Inflammatory macrophage treated with lipopolysaccharide for 4 hours (primary cell): ENCODE measurements at regions not wholly inside any gene's neighbourhood (a gene's known extent, or its start where the extent isn't known, plus 50 kb on each side); places are given as distances from the start of the nearest gene placed in this dataset.
A peak's percentile ranks its signal among the peaks of the same experiment; 100 is the strongest.
"Not testable (repeated sequence)": the region's sequence is repeated elsewhere in the genome, so short reads cannot be mapped to it uniquely, and the experiment has no call there.

Experiments used
- DNase-seq: peaks from one replicate; pipeline ENCODE4 v3.0.0-alpha.2; 2020

DNA sequence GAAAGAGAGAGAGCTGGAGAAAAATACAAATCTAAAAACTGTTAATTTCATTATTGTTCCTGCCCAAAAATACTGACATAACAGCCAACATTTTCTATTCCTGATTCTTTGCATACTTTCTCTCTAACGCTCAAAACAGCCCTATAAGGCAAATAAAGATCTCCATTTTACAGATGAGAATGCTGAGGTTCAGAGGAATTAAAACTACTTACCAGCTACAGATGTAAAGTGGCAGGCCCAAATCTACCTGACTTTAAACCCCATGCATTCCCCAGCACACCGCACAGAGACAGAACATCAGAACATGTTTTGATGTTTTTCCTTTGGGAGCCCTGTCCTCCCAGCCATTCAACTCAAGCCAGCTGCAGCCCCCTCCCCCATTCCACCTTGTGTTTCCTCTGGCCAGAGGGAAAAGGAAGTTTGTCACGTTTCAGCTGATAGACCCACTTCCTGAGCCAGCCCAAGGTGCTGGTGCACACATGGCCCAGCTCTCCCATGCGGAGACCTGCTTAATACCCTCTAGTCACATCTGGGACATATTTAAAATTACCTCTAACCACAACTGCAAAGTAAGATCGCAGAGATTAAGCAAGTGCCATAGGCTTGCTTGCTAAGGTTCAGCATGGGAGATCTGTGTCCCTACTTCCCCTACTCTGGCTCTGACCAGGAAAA, 133.1 kb upstream of the NFIA start:
- no peak for DNase-seq

DNA sequence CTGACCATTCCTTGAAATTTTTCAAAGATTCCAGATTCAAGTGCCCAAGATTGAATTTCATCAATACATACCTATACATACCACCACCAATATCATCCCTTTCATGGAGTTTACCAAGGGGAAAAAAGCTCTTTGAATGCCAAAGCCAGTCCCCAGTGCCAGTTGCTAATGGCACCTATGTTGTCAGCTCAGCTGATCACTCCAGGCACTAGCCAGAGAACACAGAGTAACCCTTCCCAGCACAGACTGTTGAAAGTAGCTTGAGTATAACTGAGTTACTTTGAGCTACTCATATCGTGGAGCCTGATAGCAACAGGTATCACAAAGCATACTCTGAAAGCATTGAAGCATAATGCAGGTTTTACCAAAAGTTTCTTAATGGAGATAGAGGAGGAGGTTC, 133.9 kb upstream of the NFIA start:
- no peak for DNase-seq

DNA sequence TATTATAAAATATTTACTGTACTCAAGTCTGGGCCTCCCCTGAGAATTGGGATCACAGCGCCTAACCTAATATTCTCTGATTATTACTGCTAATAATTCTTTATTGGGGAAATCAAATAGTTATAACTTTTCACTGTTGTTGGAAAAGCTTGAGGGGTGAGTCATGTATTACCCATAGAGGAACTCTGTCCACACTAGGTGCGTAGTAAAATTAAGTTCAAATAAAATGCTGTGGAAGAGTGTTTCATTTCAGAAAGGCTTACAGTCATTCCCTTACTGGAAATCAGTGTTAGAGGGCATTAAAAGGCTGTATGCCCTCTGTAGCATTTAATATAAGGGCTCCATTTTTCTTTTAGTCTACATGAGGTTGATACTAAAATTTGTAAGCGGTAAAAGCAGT, 135.0 kb upstream of the NFIA start:
- DNase-seq, result no peak

DNA sequence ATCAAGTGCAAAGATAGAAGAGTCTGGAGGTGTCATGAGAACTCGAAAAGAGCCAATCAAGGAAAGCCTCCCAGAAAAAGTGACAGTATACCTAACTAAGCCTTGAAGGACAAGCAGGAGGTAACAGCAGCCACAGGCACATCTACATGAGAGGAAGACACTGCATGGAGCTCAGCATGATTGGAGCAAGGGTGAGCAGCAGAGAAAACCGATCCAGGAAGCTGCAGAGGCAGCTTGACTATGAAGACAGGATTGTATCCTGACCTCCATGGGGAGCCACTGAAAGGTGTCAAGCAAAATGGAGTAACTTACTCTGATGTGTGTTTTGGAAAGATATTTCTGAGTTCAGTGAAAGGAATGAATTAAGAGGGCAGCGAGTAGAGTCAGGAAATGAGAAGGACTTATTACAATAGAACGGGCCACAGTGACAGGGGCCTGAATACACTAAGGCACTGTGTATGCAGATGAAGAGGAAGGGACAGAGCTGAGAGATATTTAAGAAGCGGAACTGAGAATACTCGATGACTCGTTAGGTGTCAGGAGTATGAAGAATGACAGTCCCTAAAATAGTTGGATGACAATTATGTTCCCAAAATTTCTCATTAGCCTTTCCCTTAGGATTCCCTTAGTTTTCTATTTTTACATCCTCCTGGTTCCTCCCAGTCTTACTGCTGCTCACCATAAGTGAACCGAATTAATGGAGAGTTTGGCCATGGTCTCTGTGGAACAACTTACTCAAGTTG, 139.3 kb upstream of the NFIA start:
- DNase-seq, result peak; percentile 65

DNA sequence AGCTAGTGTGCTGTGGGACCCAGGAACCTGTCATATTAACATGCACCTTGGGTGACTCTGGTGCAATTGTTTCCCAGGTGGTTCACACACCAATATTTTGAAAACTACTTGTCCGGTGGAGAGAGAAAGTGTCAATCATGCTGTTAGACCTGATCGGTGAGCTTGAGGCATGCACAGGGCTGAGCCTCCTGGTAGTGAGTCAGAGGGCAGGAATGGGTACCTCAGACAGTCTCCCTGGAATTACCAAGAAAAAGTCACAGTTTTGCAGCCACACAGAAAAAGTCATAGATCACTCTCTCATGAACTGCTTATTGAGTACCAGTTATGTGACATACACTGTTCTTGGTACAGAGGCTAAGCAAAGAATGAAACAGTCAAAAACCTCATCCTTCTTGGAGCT, 140.1 kb upstream of the NFIA start:
- no peak for DNase-seq

DNA sequence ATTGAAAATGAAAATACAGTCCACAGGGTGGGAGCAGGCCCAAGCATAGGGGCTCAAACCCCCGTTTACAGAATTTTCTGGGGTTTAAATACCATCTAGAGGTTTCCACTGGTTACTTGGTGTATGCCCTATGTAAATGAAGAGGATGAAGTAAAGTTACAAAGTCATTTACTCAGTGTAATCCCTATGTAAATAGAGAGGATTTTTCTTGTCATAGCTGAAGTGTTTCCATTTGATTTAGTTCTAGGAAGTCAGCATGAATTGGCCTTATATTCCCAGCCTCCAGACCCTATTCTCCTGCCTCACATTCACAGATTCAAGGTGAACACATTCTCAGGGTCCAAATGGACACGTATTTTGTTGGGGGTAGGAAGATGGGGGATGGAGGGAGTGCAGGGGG, 141.7 kb upstream of the NFIA start:
- DNase-seq, result not testable (repeated sequence)

DNA sequence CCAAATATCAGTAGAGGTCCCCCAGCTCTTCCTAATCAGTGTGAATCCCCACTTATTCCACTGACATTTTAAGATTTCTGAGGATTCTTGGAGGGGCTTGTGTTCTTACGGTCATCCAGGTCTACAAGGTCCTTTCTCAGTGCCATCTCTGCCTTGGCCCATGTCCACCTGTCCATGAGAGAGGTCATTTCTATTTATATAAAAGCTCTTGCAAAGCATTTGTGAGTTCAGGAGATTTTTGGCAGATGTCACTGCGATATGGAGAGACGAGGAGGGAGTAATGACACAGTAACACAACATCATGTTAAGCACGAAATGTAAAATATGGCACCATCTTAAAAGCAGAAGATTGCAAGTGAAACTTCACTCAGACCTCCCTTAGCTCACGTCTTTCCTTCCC, 144.6 kb upstream of the NFIA start:
- no peak for DNase-seq

DNA sequence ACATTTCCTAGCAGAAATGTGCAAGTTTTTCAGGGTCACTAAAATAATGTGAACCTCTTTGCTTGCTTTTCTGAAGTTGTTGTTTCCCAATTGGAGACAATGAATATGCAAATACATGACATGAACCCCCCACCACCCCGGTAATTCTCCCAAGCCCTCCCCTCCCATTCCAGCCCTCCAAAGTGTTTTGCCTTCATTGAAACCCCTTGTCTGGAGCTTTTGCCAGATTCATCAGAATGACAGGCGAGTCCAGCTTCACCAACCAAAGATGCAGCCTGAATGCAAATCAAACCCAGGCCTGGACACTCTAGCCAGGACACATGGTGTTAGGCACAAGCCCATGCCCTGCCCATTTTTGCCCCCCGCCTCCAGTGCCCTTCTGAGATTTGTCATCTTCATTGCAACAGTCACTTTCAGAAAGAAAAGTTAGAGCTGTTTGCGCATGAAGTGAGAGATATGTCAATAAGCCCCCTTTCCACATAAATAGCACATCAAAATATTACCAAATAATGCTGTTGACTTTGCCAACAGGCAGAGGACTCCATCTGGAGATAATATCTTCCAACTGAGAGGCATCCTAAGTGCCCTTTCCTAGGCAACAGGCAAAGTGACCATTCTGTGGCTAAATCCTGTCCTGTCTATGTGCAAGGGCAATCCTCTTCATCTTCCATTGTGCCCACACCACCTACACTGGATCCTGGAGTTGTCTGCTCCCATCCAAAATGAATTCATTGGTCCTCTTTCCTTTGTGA, 145.6 kb upstream of the NFIA start:
- DNase-seq, result no peak

DNA sequence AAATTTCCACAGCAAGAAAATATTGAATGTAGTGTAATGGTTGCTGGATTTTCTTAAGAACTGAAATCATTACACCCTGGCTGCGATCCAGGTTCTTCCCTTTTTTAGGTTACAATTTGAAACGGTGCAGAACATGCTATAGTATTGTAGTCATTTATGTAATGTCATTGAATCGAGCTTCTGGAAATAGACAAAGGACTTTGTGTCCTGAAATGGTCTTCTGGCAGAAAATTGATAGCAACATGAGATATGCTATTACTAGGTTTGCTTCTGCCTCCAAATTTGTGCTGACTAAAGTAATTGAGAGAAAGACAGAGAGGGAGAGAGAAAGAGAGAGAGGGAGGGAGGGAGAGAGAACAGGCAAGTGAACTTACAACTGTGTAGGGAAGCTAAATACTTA, 146.2 kb upstream of the NFIA start:
- DNase-seq, result no peak

DNA sequence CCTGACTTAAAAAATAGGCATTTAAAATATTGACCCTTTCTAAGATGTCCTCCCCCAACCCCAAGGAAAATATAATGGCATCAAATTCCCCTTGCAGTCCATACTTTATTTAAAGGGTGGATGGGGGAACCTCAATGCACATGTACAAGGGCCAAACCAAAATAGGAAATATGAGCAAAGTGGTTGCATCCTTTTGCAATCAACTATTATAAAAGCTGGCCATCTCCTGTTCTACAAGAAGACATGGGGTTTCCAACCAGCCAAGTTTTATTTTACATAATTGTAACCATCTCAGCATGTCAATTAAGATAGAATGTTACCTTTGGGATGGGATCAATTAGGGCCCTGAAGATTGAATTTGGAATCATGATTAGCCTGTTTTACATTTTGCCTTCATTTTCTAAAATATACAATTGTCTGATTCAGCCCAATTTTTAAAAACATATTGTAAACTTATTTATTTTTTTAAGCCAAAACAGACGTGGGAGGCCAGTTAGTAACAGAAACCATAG, 146.7 kb upstream of the NFIA start:
- DNase-seq, result no peak

DNA sequence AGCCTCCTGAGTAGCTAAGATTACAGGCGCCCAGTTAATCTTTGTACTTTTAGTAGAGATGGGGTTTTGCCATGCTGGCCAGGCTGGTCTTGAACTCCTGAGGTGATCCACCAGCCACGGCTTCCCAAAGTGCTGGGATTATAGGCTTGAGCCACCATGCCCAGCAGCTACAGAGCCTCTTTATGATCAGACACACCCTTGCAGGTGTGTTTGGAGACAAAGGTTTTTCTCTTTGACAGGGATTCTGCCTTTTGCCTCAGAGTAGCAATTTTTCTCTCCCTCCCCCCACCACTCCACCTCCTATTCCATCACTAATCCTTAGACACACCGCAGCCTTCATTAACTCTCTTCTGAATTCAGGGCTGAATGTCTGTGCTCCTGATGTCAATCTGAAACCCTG, 152.2 kb upstream of the NFIA start:
- DNase-seq, result no peak

DNA sequence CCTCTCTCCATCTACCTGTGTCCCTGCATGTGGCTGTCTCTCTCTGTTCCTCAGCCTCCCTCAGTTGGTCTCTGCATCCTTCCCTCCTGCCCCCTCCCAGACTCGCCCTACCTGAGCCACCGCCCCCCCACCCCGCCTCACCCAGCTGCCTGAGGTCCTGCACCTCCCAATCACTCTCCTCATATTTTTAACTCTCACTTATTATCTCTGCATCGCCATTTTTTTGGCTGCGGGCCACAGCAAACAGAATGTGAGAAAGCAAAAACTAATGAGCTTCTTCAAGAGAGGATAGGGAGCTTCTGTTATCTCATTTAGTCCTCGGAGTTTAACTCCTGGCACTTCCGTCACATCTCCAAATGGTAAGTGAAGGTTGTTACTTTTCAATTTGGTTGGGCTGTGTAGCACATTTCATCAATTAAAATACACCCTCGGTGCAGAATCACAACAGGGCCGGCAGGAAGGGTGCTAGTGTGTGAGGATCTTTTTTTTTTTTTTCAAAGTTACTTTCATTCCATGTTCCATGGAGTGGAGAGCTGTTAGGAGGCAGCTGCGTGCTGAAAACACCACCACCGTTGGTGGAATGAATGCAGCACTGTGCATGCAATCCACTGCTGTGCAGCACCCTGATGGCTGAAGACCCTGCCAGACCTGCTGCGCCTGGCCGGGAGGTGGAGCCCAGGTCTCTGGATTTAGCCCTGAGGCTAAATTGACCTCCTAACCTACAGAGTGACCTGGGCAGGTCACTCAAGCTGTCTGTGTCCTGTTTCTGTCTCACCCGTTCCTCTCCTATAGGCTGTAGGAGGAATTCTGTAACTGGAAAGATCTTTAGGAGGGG, 157.2 kb upstream of the NFIA start:
- no peak for DNase-seq

DNA sequence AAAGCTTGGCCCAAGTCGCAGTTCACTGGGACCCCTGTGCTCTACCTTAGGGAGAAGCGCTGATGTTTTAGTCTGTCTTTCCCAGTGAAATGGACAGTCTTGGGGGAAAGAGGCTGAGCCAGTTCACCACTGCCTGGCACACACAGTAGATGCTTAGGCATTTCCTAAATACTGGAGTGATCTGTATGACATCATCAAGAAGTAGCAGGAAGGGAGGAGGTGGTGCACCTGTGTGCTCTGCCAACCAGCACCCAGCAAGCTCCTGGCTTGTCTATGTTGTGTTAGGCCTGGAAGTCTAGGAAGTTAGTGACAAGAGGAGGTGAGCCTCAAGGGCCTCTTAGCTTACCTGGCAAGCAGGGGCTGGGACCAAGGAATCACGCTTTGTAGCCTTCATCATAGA, 158.2 kb upstream of the NFIA start:
- no peak for DNase-seq

DNA sequence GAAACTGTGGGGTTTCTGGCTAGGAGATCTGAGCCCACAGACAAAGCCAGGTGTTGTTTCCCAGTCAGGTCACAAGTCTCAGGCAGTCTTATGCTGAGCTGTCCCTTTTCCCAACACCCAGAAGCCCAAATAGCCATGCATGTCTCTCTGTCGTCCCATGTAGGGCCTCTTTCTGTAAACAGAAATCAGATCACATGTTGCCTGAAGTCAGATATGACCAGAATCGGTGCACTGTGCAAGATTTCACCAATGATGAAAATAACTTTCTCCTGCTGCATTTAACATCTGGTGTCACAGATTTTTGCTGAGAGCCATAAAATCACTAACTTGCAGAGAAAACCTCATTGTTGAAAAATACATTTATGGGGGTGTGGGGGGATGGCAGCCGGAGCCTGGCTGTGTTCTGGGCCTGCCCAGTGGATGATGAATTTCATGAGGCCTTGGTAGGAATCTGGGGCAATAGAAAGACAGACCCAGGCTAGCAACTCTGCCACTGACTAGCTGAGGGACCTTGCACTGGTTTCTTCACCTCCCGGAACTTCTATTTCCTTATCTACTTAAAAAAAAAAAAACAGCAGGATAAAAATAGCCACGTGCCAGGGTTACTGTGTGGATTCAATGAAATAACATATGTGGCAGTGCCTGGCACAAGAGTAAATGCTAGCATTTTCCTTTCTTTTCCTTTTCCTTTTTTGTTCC, 158.8 kb upstream of the NFIA start:
- no peak for DNase-seq

DNA sequence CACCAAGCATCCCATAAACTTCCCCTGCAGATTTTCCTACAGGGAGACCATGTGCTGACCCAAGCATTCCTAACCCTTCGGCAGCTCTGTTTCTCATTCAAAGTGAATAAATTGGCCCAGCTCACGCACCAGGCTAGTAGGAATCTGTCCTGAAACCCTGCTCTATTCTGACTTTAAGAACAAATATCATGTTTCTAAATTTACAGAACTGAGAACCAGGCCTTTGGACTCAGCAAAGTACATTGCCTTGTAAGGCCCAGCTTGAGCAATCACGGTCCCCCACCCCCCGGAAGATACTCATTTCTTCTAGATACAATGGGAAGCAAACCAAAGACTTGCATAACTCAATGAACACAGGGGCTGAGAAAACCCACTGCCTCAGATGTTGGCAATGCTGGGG, 160.1 kb upstream of the NFIA start:
- peak; percentile 42 for DNase-seq

DNA sequence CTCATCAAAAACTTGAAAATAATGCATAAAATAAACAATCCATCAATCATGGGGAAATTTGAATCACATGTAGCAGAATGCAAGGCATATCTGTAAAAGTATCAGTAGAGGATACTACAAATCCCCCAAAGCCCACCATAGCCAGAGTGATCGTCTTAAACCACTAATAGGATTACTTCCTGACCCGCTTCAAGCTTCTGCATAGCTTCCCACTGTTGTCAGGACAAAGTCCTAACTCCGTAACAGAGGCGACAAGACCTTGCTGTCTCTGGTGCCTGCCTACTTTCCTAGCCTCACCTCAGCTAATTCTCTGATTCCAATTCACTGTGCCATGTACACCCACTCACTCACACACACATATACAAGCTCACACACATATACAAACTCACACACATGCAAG, 161.2 kb upstream of the NFIA start:
- DNase-seq, result no peak

DNA sequence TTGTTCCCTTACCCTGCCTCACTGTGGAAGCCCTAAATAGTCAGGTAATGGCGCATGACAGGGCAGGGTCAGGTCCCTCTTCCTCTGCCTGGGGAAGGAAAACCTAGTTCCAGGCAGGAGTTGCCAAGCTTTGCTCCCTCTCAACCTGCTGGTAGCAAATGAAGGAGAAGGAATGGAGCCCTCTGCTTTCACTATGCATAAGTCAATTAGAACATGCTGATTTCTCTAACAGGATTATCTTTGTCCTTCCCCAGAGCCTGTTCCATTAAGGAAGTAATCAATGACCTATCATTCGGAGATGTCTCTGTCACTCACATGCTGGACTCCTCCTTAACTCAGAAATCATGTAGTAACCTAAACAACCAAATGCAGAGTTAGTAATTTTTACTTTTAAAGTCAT, 161.8 kb upstream of the NFIA start:
- no peak for DNase-seq

DNA sequence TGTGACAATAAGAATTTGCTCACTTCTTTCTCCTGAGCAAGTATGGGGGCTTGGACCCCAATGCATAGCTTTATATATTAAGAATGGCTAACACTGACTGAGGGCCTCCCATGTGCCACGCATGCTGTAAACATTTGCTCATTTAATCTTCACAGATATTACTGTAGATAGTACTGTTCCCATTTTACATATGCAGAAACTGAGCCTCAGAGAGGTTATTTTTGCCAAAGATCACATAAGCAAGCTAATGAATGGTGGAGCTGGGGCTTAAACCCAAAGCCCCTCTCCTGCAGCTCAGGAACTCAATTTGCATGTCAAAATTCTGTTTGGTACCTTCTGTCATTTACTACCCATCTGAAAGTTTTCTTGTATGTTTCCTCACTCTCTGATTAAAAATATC, 163.5 kb upstream of the NFIA start:
- DNase-seq, result no peak

DNA sequence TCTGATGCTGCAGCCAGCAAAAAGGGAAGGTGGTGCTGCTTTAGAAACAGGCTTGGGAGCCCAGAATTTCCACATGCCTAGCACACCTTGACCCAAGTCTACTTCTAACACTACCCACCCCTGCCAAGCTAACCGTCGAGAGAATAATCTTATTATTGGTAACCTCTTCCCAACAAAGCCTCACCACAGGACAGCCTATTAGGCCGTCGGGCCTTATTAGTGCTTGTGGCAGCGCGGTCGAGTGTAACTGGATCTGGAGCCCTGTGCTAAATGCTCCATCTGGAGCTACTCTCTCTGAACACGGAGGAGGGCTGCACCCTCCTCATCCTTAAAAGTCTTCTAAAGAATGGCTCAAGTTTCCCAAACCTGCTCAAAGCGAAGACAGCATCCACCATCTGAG, 165.5 kb upstream of the NFIA start:
- no peak for DNase-seq

DNA sequence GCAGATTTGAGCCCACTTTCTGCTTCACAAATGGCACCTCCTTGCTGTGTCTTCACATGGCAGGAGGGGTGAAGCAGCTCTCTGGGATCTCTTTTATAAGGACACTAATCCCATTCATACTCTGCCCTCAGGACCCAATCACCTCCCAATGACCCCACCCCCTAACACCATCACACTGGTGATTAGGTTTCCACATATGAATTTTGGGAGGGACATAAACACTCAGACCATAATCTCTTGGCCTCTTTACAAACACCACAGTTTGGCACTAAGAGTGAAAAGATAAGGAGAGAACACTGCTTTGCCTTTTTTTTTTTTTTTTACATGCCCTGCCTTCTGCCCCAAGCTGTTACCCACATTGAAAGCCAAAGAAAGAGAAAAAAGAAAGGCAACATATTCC, 166.2 kb upstream of the NFIA start:
- DNase-seq, result no peak

DNA sequence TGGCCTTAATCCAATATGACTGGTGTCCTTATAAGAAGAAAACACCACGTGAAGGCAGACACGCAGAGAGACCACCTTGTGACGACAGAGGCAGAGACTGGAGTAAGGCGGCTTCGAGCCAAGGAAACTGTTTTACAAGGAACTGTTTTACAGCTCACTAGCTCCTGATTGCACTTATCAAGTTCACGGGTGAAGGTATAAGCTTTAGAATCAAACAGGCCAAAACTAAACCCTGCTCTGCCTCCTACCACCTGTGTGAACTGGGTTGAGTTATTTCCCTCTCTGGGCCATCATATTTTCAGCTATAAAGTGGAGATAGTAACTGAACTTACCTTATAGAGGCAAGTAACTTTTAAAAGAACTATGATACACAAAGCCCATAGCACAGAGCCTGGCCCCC, 166.9 kb upstream of the NFIA start:
- DNase-seq, result no peak

DNA sequence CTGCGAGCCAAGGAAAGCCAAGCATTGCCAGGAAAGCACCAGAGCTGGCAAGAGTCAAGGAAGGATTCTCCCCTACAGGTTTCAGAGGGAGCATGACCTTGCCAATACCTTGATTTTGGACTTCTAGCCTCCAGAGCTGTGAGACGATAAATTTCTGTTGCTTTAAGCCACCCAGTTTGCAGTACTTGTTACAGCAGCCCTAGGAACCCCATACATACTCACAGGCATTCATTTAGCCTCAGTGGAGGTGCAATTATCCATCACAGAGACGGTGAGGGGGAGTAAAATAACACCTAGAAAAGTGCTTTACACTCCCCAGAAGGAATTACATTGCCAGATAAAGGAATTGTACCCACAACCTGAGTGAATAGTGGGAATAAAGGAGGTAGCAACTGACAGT, 167.4 kb upstream of the NFIA start:
- no peak for DNase-seq
